K562 (cell line): ENCODE measurements at regions not wholly inside any gene's neighbourhood (a gene's known extent, or its start where the extent isn't known, plus 50 kb on each side); places are given as distances from the start of the nearest gene placed in this dataset.

Experiments
- FOXK1 ChIP-seq: sonication (generic); formaldehyde crosslinking; IDR thresholded peaks from 2 replicates; pipeline ENCODE4 v1.8.0; 2022; ENCODE audit warnings: missing genetic modification reagents, mild to moderate bottlenecking, borderline replicate concordance
- FOXM1 ChIP-seq, 2 experiments: fragments of 450-650 bp in 1 of 2; sonication (generic) in 1 of 2; formaldehyde crosslinking in 1 of 2; IDR thresholded peaks; 2 replicates each; pipeline versions ENCODE4 v1.6.1 to v1.9.0; 2017 to 2022; ENCODE audit warnings: low read depth in 2 of 2, mild to moderate bottlenecking in 2 of 2, missing genetic modification reagents in 1 of 2, moderate library complexity in 1 of 2
- NCOA2 ChIP-seq, 2 experiments: fragments of 450-650 bp; IDR thresholded peaks; 2 replicates each; pipeline ENCODE4 v1.6.1; 2018; ENCODE audit warnings: mild to moderate bottlenecking in 2 of 2, moderate library complexity in 1 of 2; ENCODE audit not compliant: partially characterized antibody in 2 of 2
- NCOA6 ChIP-seq: fragments of 450-650 bp; IDR thresholded peaks from 2 replicates; pipeline ENCODE4 v1.6.1; 2017; ENCODE audit warnings: mild to moderate bottlenecking
- POLR2AphosphoS2 ChIP-seq: IDR thresholded peaks from 2 replicates; pipeline ENCODE4 v1.6.1; 2012; ENCODE audit warnings: low read length, improper control_type of control experiment
- RCOR1 ChIP-seq, 2 experiments: IDR thresholded peaks; 2 replicates each; pipeline ENCODE4 v1.6.1; 2012; ENCODE audit warnings: low read depth in 2 of 2, low read length in 2 of 2, borderline replicate concordance in 1 of 2, improper control_type of control experiment in 1 of 2
- ZNF584 ChIP-seq: fragments of 200-800 bp; sonication (Bioruptor generic); IDR thresholded peaks from 2 replicates; pipeline ENCODE4 v1.6.1; 2016; ENCODE audit warnings: low read depth, mild to moderate bottlenecking, missing genetic modification characterization, missing compliant biosample characterization
- TF ChIP-seq, protein P1 (sequence below): sonication (generic); formaldehyde crosslinking; IDR thresholded peaks from 2 replicates; pipeline ENCODE4 v1.8.1; 2023; ENCODE audit warnings: mild to moderate bottlenecking, missing genetic modification reagents, moderate library complexity
- TF ChIP-seq, protein P2 (sequence below), 3 experiments: IDR thresholded peaks in 2 of 3; conservative IDR thresholded peaks in 1 of 3; 2 replicates each; pipeline ENCODE4 v1.5.1; 2011 to 2012; ENCODE audit warnings: low read length in 3 of 3, mild to moderate bottlenecking in 3 of 3, control low read depth in 2 of 3, improper control_type of control experiment in 1 of 3, inconsistent platforms in 1 of 3, low read depth in 1 of 3, mixed read lengths in 1 of 3, moderate library complexity in 1 of 3; ENCODE audit not compliant: insufficient read depth in 2 of 3
- TF ChIP-seq, protein P3 (sequence below): fragments of 250-450 bp; sonication (Bioruptor Pico); IDR thresholded peaks from 2 replicates; pipeline ENCODE4 v1.5.0; 2021
- TF ChIP-seq, protein P4 (sequence below): fragments of 450-650 bp; IDR thresholded peaks from 2 replicates; pipeline ENCODE4 v1.6.1; 2016; ENCODE audit warnings: mild to moderate bottlenecking, moderate library complexity

DNA sequence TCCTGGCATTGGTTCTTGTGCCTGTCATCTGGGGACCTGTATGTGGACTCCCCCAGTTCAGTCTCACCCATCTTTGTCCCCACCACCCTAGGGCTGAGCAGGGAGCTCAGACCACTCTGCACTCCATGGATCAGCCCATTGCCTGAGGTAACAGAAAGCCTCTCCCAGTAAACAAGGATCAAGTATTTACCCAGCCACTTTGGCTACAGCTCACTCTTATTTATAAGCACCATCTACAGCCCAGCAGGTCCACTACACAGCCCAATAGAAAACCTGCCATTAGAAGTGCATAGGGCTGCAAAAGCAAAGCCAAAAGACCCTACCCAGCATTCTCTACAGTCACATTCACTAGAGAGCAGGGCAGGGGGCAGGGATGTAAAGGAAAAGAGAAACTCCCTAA is 335.0 kb upstream of the SYNCRIP start:
- no peak for TF ChIP-seq POLR2AphosphoS2
- TF ChIP-seq, protein P1, sequence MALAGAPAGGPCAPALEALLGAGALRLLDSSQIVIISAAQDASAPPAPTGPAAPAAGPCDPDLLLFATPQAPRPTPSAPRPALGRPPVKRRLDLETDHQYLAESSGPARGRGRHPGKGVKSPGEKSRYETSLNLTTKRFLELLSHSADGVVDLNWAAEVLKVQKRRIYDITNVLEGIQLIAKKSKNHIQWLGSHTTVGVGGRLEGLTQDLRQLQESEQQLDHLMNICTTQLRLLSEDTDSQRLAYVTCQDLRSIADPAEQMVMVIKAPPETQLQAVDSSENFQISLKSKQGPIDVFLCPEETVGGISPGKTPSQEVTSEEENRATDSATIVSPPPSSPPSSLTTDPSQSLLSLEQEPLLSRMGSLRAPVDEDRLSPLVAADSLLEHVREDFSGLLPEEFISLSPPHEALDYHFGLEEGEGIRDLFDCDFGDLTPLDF (CRISPR knock-in tag), result no peak
- no peak for TF ChIP-seq FOXM1 (IDR thresholded peaks at IDR 0.05; ENCODE audit: low read depth)
- no peak for TF ChIP-seq FOXM1 (CRISPR knock-in tag; IDR thresholded peaks at IDR 0.05; ENCODE audit: low read depth)
- TF ChIP-seq, protein P2, sequence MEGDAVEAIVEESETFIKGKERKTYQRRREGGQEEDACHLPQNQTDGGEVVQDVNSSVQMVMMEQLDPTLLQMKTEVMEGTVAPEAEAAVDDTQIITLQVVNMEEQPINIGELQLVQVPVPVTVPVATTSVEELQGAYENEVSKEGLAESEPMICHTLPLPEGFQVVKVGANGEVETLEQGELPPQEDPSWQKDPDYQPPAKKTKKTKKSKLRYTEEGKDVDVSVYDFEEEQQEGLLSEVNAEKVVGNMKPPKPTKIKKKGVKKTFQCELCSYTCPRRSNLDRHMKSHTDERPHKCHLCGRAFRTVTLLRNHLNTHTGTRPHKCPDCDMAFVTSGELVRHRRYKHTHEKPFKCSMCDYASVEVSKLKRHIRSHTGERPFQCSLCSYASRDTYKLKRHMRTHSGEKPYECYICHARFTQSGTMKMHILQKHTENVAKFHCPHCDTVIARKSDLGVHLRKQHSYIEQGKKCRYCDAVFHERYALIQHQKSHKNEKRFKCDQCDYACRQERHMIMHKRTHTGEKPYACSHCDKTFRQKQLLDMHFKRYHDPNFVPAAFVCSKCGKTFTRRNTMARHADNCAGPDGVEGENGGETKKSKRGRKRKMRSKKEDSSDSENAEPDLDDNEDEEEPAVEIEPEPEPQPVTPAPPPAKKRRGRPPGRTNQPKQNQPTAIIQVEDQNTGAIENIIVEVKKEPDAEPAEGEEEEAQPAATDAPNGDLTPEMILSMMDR (IDR thresholded peaks at IDR 0.05 in 2 of 3, conservative IDR thresholded peaks at IDR 0.05 in 1 of 3; ENCODE audit: insufficient read depth in 2 of 3, low read depth in 1 of 3, low read length in 3 of 3), result no peak
- TF ChIP-seq NCOA2 (IDR thresholded peaks at IDR 0.05; ENCODE audit: partially characterized antibody in 2 of 2), result no peak
- TF ChIP-seq, protein P3, sequence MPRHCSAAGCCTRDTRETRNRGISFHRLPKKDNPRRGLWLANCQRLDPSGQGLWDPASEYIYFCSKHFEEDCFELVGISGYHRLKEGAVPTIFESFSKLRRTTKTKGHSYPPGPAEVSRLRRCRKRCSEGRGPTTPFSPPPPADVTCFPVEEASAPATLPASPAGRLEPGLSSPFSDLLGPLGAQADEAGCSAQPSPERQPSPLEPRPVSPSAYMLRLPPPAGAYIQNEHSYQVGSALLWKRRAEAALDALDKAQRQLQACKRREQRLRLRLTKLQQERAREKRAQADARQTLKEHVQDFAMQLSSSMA (CRISPR knock-in tag), result no peak
- TF ChIP-seq, protein P4, sequence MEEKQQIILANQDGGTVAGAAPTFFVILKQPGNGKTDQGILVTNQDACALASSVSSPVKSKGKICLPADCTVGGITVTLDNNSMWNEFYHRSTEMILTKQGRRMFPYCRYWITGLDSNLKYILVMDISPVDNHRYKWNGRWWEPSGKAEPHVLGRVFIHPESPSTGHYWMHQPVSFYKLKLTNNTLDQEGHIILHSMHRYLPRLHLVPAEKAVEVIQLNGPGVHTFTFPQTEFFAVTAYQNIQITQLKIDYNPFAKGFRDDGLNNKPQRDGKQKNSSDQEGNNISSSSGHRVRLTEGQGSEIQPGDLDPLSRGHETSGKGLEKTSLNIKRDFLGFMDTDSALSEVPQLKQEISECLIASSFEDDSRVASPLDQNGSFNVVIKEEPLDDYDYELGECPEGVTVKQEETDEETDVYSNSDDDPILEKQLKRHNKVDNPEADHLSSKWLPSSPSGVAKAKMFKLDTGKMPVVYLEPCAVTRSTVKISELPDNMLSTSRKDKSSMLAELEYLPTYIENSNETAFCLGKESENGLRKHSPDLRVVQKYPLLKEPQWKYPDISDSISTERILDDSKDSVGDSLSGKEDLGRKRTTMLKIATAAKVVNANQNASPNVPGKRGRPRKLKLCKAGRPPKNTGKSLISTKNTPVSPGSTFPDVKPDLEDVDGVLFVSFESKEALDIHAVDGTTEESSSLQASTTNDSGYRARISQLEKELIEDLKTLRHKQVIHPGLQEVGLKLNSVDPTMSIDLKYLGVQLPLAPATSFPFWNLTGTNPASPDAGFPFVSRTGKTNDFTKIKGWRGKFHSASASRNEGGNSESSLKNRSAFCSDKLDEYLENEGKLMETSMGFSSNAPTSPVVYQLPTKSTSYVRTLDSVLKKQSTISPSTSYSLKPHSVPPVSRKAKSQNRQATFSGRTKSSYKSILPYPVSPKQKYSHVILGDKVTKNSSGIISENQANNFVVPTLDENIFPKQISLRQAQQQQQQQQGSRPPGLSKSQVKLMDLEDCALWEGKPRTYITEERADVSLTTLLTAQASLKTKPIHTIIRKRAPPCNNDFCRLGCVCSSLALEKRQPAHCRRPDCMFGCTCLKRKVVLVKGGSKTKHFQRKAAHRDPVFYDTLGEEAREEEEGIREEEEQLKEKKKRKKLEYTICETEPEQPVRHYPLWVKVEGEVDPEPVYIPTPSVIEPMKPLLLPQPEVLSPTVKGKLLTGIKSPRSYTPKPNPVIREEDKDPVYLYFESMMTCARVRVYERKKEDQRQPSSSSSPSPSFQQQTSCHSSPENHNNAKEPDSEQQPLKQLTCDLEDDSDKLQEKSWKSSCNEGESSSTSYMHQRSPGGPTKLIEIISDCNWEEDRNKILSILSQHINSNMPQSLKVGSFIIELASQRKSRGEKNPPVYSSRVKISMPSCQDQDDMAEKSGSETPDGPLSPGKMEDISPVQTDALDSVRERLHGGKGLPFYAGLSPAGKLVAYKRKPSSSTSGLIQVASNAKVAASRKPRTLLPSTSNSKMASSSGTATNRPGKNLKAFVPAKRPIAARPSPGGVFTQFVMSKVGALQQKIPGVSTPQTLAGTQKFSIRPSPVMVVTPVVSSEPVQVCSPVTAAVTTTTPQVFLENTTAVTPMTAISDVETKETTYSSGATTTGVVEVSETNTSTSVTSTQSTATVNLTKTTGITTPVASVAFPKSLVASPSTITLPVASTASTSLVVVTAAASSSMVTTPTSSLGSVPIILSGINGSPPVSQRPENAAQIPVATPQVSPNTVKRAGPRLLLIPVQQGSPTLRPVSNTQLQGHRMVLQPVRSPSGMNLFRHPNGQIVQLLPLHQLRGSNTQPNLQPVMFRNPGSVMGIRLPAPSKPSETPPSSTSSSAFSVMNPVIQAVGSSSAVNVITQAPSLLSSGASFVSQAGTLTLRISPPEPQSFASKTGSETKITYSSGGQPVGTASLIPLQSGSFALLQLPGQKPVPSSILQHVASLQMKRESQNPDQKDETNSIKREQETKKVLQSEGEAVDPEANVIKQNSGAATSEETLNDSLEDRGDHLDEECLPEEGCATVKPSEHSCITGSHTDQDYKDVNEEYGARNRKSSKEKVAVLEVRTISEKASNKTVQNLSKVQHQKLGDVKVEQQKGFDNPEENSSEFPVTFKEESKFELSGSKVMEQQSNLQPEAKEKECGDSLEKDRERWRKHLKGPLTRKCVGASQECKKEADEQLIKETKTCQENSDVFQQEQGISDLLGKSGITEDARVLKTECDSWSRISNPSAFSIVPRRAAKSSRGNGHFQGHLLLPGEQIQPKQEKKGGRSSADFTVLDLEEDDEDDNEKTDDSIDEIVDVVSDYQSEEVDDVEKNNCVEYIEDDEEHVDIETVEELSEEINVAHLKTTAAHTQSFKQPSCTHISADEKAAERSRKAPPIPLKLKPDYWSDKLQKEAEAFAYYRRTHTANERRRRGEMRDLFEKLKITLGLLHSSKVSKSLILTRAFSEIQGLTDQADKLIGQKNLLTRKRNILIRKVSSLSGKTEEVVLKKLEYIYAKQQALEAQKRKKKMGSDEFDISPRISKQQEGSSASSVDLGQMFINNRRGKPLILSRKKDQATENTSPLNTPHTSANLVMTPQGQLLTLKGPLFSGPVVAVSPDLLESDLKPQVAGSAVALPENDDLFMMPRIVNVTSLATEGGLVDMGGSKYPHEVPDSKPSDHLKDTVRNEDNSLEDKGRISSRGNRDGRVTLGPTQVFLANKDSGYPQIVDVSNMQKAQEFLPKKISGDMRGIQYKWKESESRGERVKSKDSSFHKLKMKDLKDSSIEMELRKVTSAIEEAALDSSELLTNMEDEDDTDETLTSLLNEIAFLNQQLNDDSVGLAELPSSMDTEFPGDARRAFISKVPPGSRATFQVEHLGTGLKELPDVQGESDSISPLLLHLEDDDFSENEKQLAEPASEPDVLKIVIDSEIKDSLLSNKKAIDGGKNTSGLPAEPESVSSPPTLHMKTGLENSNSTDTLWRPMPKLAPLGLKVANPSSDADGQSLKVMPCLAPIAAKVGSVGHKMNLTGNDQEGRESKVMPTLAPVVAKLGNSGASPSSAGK, result no peak
- no peak for TF ChIP-seq FOXK1 (CRISPR knock-in tag)
- no peak for TF ChIP-seq RCOR1 (IDR thresholded peaks at IDR 0.05; ENCODE audit: borderline replicate concordance in 1 of 2, low read depth in 2 of 2, low read length in 2 of 2)
- TF ChIP-seq ZNF584, result no peak
- no peak for TF ChIP-seq NCOA6
